GM19035 (cell line): ENCODE measurements at regions not wholly inside any gene's neighbourhood (a gene's known extent, or its start where the extent isn't known, plus 50 kb on each side); places are given as distances from the start of the nearest gene placed in this dataset.

Experiments
- ATAC-seq: cut with Tn5 transposase; IDR thresholded peaks from one replicate; pipeline ENCODE4 v1.9.1; 2021; ENCODE audit not compliant: unreplicated experiment

DNA sequence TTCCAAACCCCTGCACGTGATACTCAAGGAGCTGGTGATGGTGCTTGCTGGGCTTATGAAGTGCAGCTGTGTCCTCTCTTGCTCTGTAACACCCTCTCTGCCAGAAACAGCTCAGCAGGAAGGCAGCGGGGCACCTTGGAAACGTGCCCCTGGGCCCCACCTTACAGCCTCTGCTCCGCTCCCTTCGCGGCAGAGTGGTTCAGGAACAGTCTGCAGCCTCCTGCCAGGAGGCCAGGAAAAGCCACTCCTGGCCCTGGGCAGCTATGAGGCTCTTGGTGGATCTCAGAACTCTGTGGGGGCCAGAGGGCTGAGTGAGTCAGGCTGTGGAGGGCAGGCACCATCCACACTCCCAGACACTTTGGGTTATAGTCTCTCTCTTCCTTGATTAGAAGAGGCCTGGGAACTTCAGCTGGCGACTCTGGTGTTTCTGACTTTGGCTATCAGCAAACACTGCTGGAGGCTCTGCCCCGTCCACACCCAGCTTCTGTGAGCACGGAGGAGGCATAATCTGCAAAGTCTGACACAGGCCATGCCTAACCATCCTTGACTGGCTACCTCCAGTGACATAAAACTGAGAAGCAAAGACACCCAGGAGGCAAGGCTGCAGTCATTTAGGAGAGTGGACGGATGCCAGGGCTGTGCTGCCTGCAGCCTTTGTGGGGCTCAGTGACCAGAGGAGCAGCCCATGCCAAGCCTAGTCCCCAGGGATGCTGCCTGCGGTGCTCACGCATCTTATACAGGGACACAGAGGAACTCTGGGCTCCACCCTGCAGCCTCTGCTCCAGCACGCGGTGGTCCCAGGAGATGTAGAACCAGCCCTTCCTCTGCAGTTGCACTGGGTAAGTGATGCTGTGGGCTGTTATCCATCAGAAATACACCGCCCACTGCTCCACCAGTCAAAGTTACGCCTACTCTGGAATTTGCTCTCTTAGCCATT is 65.3 kb downstream of the METRNL start:
- ATAC-seq = no peak

DNA sequence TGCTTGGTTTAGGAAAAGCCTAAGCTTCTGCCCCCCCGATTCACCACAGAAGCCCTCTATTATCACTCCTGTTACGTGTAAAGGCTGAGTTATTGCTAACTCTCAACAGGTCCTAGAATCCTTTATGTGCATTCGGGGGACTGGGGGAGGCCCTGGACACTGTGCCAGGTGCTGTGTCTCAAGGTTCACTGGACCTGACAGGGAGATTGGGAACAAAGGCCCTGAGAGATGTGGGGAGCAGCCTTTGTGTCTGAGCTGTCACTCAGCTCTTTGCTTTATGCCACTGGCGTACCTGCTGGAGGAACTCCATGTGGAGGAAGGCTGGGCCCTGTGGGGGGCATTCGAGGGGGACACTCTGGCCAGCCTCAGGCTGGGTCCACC is 65.9 kb downstream of the METRNL start:
- ATAC-seq = no peak

DNA sequence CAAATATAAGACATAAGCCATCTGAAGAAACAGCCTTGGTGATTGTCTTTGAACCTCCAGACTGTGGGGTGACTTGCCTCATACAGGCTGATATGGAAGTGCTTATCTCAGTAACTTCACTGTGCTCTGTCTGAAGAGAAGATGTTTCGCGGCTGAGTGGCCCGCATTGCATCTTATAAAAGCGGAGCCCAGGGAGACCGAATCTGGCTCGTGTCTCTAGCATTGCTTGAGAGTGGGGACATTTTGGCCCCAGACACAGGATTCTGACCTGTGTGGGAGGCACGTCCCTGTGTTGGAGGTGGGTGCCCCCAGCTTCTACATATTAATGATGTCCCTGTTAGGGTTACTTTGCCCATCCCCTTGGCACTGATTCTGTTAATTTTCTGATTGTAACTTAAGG is 66.4 kb downstream of the METRNL start:
- no peak for ATAC-seq

DNA sequence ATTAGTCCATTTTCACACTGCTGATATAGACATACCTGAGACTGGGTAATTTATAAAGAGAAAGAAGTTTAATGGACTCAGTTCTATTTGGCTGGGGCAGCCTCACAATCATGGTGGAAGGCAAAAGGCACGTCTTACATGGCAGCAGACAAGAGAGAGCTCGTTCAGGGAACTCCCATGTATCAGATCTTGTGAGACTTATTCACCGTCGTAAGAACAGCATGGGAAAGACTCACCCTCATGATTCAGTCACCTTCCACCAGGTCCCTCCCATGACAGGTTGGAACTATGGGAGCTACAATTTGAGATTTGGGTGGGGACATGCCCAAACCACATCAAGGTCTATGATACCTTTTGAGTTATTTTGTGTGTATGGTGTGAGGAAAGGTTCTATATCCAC is 66.9 kb downstream of the METRNL start:
- no peak for ATAC-seq

DNA sequence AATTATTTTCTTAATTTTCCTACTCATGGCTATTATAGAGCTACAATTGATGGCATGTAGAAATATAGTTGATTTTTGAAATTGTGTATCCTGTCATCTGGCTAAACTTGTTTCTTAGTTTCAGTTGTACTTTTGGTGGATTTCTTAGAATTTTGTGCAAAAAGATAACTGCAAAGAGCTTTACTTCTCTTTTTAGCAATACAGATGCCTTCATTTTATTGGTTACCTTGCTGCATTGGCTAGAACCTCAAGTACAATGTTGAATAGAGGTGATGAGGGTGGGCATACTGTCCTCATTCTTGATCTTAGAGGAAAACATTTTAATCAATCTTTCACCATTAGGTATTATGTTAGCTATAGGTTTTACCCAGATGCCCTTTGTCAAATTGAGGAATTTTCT is 67.9 kb downstream of the METRNL start:
- ATAC-seq = no peak

DNA sequence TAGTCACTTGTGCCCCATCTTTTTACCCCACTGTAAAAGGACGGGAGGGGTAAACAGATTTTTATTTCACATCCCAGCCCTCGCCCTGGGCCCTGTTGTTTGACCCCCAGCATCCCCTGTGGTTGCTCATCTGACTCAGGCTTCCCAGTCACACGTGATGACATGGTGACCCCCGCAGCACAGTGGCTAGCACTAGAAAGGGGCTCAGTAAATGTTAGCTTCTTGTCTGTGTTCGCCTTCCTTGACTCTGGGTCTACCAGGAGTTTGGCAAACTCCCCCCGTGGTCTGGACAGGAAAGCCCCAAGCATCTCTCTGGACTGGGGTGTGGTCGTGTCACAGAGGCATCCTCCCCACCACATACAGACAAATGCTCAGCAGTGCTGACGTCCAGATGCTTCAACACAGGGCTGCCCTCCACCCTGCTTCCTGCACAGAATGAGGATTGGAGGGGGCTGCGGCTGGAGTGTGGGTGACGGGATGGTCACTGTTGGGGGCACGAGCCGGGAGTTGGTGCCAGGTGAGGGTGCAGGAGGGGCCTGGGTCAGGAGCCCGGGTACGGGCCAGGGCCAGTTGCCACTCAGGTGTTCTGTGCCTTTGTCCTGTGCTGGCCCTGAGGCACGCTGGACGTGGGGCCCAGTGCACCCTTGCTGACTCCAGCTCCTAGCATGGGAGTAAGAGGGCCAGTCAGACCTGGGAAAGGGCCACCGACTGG is 69.1 kb downstream of the METRNL start:
- ATAC-seq = no peak

DNA sequence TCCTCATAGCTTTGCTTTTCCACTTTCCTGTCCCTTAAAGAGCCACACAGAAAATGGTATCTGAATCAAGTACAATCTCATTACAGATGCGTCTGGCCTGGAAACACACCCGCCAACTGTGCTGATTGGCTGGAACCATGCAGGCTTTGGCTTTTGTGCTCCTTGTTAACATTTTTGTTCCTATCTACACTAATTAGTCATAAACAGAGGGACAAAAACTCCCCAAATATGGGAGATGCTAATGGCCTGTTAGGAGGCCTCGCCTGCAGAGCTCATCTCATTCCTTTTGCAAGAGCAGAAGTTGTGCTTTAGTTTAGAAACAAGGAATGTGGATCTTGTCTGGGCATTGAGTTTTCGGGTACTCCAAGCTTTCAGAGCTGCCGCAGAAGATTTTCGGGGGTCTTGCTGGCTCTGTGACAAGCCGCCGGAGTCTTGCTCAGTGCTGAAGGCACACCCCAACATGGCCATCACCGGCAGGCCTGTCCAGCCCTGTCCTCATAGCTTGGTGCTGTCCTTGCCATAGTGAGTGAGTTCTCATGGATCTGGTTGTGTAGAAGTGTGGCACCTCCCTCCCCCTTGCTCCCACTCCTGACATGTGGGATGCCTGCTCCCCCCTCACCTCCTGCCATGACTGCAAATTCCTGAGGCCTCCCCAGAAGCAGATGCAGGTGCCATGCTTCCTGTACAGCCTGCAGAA is 69.8 kb downstream of the METRNL start:
- ATAC-seq = no peak

DNA sequence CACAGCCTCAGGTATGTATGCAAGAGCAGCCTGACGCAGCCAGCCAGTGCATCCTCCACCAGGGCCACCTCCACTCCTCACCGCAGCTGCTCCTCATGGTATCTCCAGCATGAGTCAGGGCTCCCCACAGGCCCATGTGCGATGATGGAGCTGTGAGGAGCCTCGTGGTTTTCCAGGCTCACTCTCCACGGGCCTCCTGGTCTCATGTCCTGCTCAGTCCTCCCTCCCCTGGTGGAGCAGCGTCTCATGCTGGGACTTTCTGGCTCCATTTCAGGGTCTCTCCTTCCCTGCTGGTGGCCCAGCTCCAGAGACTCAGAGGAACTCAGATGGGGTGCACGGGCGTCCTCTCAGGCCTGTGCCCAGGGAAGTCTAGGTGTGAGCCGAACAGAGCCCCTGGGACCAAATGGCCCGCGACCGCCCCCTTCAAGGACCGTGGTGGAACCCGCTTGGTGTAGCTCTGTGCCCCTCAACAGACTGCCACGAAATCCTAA is 70.4 kb downstream of the METRNL start:
- ATAC-seq = no peak

DNA sequence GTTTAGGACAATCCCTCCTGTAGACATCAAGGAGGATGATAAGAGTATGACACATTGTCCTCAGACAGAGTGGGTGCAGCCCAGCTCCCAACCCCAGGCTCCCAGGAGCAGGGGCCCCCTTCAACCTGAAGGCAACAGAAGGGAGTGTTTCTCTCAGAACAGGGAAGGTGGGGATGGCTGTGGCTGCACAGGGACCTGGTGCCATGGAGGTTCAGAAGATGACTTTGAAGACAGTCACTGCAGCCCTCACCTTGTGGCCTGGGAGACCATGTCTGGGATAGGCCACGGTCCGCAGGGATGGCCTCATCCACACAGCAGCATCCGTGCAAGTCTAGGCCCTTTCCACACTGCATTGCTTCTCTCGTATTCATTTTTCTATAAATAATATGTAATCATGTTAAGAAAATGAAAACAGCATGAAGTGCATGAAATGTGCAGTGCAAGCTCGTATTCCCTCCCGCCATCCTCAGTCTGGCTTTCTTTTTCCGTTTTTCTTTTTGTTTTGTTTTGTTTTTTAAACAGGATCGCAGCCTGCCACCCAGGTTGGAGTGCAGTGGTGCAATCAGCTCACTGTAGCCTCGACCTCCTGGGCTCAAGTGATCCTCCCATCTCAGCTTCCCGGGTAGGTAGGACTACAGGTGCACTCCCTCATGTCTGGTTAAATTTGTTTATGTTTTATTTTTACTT is 71.1 kb downstream of the METRNL start:
- ATAC-seq = no peak

DNA sequence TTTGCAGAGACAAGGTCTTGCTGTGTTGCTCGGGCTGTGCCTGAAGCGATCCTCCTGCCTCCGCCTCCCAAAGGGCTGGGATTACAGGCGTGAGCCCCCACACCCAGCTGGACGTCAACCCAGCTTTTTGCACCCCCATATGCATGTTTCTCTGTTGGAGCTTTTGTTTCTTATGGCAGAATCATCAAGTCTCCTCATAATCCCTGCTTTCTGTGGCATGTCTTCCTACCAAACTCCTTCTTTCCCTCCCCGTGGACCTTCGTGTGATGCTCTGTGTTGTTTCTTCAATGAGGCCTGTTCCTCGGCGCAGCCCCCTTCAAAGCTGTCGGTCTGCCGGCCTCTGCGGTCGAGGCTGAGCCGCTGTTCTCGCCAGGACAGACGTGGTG is 71.6 kb downstream of the METRNL start:
- no peak for ATAC-seq

DNA sequence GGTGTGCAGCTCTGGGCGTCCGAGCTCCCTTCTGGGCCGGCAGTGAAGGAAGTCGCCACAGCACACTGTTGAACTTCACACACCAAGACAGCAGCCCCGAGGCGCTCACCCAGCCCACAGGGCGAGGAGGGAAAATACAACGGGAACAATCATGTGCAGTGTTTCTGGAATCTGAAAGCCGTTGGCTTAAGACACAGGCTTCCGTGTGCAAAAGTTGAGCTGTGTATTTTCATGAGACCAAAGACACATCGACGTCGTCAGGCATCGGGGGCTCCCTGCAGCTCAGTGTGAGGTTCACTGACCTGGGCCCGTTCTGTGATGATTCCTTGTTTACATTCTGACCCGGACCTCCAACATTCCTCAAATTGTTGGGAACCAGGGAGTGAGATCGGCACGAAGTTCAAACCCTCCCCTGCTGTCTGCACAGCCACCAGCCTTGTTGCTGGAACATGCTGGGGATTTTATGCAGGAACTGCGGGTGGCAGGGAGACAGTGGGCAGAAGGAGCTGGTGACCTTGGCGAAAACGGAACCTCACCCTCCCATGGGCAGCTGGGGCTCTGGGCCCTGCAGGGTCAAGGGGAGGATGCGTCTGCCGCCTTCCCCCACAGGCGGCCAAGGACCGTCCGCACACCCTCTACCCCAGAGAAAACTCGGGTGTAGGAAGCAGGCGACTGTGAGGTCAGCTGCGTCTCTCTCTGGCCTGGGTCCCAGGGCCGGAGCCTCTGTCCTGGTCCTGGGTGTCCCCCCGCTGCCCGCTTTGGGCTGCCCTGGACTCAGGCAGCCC is 72.2 kb downstream of the METRNL start:
- no peak for ATAC-seq

DNA sequence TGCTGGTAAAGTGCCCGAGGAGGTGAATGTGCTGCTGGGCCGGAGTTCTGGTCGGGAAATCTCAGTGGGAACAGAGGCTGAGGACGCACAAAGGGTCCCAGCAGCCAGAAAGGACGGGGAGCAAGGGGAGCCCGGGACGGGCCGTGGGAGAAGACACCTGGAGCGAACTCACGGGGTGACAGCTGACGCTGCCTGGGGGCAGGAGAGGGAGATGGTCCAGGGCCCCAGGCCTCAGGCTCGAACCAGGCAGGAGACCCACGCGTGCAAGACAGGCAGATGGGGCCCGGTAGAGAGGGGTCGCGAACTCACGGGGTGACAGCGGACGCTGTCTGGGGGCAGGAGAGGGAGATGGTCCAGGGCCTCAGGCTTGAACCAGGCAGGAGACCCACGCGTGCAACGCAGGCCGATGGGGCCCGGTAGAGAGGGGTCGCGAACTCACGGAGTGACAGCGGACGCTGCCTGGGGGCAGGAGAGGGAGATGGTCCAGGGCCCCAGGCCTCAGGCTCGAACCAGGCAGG is 72.9 kb downstream of the METRNL start:
- ATAC-seq = no peak

DNA sequence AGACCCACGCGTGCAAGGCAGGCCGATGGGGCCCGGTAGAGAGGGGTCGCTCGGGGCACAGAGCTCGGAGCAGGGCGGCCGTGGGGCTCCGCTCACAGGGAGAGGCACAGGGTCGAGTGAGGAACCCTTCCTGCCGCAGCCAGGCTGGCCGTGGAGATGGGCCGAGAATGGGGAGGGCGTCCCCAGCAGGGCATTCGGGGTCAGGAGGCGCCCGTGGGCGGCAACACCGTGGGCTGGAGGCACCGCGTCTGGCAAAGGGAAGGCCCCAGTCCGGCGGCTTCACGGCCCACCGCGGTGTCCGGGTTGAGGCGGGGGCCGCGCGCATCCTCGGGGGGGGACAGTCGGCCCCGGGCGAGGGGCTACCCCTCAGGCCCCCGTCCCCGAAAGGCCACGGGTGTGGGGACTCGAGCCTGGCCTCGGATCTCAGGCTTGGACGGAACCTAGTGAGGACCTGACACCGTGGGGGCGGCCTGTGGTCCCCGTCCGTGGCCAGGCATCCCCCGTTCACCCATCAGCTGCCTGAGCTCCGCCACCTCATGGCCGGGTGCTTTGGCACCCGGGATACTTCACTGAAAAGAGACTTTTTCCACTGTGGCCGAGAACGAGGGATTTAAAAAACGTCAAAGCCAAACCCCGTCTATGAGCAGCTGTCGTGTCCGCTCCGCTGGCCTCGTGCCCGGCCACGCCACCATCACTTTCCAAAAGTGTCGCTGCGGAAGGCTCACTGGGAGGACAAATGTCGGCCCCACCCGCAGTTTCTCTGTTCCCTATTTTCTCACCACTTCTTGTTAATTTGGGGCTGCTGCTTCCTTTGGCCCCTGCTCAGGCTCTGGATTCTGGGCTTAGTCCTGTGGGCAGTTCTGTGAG is 73.6 kb downstream of the METRNL start:
- no peak for ATAC-seq

DNA sequence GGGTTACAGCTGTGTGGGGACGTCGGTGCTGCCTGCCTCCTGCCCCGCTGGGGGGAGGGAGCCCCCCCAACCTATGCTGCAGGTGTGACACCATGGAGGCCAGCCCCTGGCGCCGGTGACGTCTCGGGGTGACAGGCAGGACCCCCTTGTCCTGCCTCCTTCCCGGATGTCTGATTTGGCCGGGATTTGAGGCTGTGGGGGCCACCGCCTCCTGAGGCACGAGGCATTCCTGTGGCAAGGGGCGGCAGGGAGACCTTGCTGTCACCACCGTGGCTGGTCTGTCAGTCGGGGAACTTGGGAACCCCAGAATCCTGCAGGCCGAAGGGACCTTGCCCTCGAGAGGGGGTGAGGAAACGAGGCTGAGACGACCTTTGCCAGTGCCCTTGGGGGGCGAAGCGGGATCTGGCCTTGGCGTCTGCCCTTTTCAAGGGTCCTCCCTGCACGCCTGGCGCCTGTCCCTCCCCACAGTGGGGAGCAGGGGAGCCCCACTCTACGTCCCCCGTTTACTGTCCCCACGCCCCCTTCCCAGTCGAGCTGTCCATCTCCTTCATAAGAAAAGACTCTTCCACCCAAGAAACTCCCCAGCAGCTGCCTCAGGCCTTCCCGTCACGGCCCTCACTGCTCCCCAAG is 74.4 kb downstream of the METRNL start:
- ATAC-seq = no peak

DNA sequence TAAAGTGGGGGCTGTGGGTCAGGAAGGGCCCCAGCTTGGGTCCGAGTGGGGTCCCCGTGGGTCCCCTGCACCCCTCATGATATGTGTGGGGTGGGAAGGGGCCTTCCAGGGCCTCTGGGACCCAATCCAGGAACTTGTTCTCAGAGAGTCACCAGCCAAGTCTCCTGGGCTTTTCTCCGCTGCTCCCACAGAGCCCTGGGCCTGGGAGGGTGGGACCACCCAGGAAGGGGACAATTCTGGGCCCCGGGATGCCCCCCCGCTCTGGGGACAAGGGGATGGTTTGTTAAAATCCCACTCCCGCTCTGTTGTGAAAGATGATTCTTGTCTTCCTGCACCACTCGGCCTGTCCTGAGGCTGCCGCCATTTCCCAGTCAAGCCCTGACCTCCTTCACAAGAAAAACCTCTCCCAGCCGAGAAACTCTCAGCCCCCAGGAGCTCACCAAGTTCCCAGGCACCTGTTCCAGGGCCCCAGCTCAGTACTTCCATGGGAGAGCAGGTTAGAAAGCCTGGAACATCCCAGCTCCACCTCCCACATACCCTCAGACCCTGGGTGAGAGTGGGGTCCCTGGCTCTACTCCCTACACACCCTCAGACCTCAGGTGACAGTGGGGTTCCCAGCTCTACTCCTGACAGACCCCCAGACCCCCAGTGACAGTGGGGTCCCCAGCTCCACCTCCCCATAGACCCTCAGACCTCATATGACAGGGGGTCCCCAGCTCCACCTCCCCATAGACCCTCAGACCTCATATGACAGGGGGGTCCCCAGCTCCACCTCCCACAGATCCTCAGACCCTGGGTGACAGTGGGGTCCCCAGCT is 75.1 kb downstream of the METRNL start:
- no peak for ATAC-seq

DNA sequence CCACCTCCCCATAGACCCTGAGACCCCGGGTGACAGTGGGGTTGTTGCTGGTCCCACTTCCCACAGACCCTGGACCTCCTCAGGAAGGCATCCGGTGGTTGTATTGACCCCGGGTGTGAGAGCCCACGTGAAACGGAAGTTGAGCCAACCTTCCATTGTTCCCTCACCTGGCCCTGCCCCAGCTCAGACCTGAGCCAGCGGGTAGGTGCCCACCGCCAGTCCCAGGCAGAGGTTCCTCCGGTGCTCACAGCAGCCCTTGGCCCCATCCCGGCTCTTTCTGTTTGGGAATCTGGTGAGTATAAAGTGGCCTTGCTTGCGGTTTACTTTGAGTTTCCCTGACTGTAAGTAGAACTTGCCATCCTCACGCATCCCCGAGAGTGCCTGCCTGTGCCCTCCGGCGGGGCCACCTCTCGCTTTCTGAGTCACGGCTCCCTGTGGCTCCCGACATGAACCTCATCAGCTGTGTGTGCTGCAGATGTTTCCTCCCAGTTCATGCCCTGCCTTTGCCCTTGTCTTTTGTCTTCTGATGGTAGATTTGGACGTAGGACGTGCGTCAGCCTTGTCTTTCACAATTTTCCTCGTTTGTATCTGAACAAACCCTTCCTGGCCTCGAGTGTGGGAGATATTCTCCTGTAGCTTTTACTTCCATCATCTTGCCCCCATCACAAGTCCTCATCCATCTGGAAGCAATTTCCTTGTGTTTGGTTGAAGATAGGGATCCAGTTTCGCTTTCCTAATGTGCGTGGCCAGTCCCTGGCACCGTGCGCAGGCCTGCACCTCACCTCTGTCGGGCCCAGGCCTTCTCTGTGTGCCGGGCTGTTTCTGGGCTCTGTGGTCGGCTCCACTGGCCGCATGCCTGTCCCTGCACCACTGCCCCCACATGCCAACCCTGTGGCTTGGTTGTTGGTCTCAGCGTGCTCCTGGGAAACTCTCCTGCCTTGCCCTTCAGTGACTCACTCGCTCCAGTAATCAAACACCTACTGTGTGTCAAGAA is 76.0 kb downstream of the METRNL start:
- ATAC-seq = no peak

DNA sequence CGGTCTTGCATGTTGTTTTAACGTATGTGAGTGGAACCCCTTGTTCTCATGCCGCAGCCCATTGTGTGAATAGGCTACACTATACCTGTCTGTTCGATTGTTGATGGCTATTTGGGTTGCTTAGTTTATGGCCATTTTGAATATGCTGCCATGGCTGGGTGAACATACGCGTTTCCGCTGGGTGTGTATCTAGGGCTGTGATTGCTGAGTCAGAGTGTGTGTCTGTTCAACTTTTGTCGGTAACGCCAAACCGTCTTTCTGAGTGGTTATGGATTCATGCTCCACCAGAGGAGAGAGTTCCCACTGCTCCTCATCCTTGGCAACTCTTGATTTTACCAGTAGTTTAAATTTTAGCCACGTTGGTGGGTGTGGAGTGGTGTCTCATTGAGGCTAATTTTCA is 77.0 kb downstream of the METRNL start:
- ATAC-seq = no peak
